ENCODE measurements at regions not wholly inside any gene's neighbourhood (a gene's known extent, or its start where the extent isn't known, plus 50 kb on each side); places are given as distances from the start of the nearest gene placed in this dataset.

GRCh38 chr16:86775511-86775921, 197.2 kb downstream of the FOXL1 start:
- Histone ChIP-seq H3K9me3 (ENCODE audit: control insufficient read depth, insufficient read depth, low read depth, low read length) (no peaks in the 10 kb centered on the region), H3K36me3 (ENCODE audit: control insufficient read depth in 2 of 2, insufficient read depth in 1 of 2, low read length in 2 of 2) (no peaks in the 10 kb centered on the region), H3K4me1 (ENCODE audit: control insufficient read depth, insufficient read depth, low read length) (no peaks in the 10 kb centered on the region), H3K4me3 (ENCODE audit: low read depth, low read length) (no peak overlapping the region), H3K27ac (ENCODE audit: extremely low read depth, low read depth, low read length) (no peak overlapping the region)
- CTCF ChIA-PET = interaction anchor here (1.4 kb wide), 1 partner anchor 13 kb away, joined by 3 read pairs; no protein-coding TSS in a partner anchor
- POLR2A ChIA-PET = no interaction called here
- TF ChIP-seq ZBTB11 (tag by site-specific recombination; conservative IDR thresholded peaks at IDR 0.05; ENCODE audit: low read depth) (no peak), GLI4 (tag by site-specific recombination; IDR thresholded peaks at IDR 0.05) (no peak), ZFP37 (tag by site-specific recombination; IDR thresholded peaks at IDR 0.05) (no peak), ZNF518A (tag by site-specific recombination; conservative IDR thresholded peaks at IDR 0.05; ENCODE audit: low read depth) (no peak), ZNF548 (tag by site-specific recombination; IDR thresholded peaks at IDR 0.05) (no peak), ZNF404 (tag by site-specific recombination; IDR thresholded peaks at IDR 0.05) (no peak), PRDM4 (tag by site-specific recombination; IDR thresholded peaks at IDR 0.05) (no peak), ZNF148 (tag by site-specific recombination; IDR thresholded peaks at IDR 0.05; ENCODE audit: borderline replicate concordance) (no peak), ZNF530 (tag by site-specific recombination; IDR thresholded peaks at IDR 0.05; ENCODE audit: low read depth) (no peak), ZSCAN18 (tag by site-specific recombination; IDR thresholded peaks at IDR 0.05) (no peak), ZNF211 (tag by site-specific recombination; IDR thresholded peaks at IDR 0.05; ENCODE audit: low read depth) (no peak), ZNF174 (tag by site-specific recombination; IDR thresholded peaks at IDR 0.05) (no peak), ZNF501 (tag by site-specific recombination; IDR thresholded peaks at IDR 0.05) (no peak)
